ENCODE measurements at regions not wholly inside any gene's neighbourhood (a gene's known extent, or its start where the extent isn't known, plus 50 kb on each side); places are given as distances from the start of the nearest gene placed in this dataset.

GRCh38 chr7:24010495-24010894, 273.5 kb upstream of the NPY start:
- no peak for TF ChIP-seq POLR2A (IDR thresholded peaks at IDR 0.05)
- TF ChIP-seq, protein P1, sequence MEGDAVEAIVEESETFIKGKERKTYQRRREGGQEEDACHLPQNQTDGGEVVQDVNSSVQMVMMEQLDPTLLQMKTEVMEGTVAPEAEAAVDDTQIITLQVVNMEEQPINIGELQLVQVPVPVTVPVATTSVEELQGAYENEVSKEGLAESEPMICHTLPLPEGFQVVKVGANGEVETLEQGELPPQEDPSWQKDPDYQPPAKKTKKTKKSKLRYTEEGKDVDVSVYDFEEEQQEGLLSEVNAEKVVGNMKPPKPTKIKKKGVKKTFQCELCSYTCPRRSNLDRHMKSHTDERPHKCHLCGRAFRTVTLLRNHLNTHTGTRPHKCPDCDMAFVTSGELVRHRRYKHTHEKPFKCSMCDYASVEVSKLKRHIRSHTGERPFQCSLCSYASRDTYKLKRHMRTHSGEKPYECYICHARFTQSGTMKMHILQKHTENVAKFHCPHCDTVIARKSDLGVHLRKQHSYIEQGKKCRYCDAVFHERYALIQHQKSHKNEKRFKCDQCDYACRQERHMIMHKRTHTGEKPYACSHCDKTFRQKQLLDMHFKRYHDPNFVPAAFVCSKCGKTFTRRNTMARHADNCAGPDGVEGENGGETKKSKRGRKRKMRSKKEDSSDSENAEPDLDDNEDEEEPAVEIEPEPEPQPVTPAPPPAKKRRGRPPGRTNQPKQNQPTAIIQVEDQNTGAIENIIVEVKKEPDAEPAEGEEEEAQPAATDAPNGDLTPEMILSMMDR (IDR thresholded peaks at IDR 0.05), result no peak
